GM23338 (cell line): ENCODE measurements at regions not wholly inside any gene's neighbourhood (a gene's known extent, or its start where the extent isn't known, plus 50 kb on each side); places are given as distances from the start of the nearest gene placed in this dataset.

Source experiments
- ATAC-seq: fragments of 200-7000 bp; cut with Tn5 transposase; 3 replicates; pipeline ENCODE4 v1.9.1; 2020
- DNase-seq: peaks from one replicate; pipeline ENCODE4 v3.0.0-alpha.2; 2015; ENCODE audit warnings: low spot score
- H2AFZ ChIP-seq: fragments of 200-600 bp; sonication (generic); 2 replicates; pipeline ENCODE4 v1.8.0; 2016; ENCODE audit warnings: antibody characterized with exemption, mild to moderate bottlenecking, moderate library complexity
- H3F3A ChIP-seq: fragments of 200-600 bp; sonication (generic); replicated peaks from 2 replicates; pipeline ENCODE4 v1.8.0; 2017; ENCODE audit warnings: antibody characterized with exemption, mixed run types, low read depth
- H3K27ac ChIP-seq: fragments of 200-600 bp; sonication (generic); 2 replicates; pipeline ENCODE4 v1.6.1; 2016; ENCODE audit warnings: low read depth
- H3K27me3 ChIP-seq: fragments of 200-600 bp; sonication (generic); 2 replicates; pipeline ENCODE4 v1.8.0; 2016; ENCODE audit warnings: mild to moderate bottlenecking, mixed run types, moderate library complexity; ENCODE audit not compliant: insufficient read depth
- H3K36me3 ChIP-seq: fragments of 200-600 bp; sonication (generic); 2 replicates; pipeline ENCODE4 v1.8.0; 2016; ENCODE audit warnings: mild to moderate bottlenecking; ENCODE audit not compliant: insufficient read depth
- H3K4me1 ChIP-seq: fragments of 200-600 bp; sonication (generic); 2 replicates; pipeline ENCODE4 v1.8.0; 2016; ENCODE audit warnings: mild to moderate bottlenecking, moderate library complexity; ENCODE audit not compliant: insufficient read depth
- H3K4me2 ChIP-seq: fragments of 200-600 bp; sonication (generic); 2 replicates; pipeline ENCODE4 v1.7.1; 2017; ENCODE audit warnings: mixed run types
- H3K4me3 ChIP-seq: fragments of 200-600 bp; sonication (generic); 2 replicates; pipeline ENCODE4 v1.6.1; 2016; ENCODE audit warnings: mixed run types
- H3K79me2 ChIP-seq: fragments of 200-600 bp; sonication (generic); replicated peaks from 2 replicates; pipeline ENCODE4 v1.8.0; 2017; ENCODE audit warnings: mild to moderate bottlenecking; ENCODE audit not compliant: insufficient read depth
- H3K9me2 ChIP-seq: fragments of 200-600 bp; sonication (generic); 2 replicates; pipeline ENCODE4 v1.8.0; 2017; ENCODE audit not compliant: insufficient read depth
- H4K20me1 ChIP-seq: fragments of 200-600 bp; sonication (generic); replicated peaks from 2 replicates; pipeline ENCODE4 v1.8.0; 2017; ENCODE audit warnings: mild to moderate bottlenecking; ENCODE audit not compliant: insufficient read depth
- H3K27ac Mint-ChIP-seq: 2 replicates; pipeline ENCODE4 v1.8.0; 2020; ENCODE audit warnings: inconsistent platforms, mild to moderate bottlenecking, moderate library complexity, mixed read lengths
- H3K27me3 Mint-ChIP-seq: 3 replicates; pipeline ENCODE4 v1.8.0; 2022; ENCODE audit warnings: low read depth, mild to moderate bottlenecking, moderate library complexity, mixed read lengths, inconsistent platforms; ENCODE audit not compliant: insufficient read depth, poor library complexity
- H3K36me3 Mint-ChIP-seq: 3 replicates; pipeline ENCODE4 v1.8.0; 2021; ENCODE audit warnings: low read depth, mild to moderate bottlenecking, inconsistent platforms, moderate library complexity, mixed read lengths
- H3K4me1 Mint-ChIP-seq: 3 replicates; pipeline ENCODE4 v1.8.0; 2020; ENCODE audit warnings: mild to moderate bottlenecking, inconsistent platforms, mixed read lengths
- H3K4me3 Mint-ChIP-seq: 3 replicates; pipeline ENCODE4 v1.8.0; 2021; ENCODE audit warnings: moderate library complexity, mild to moderate bottlenecking, inconsistent platforms, mixed read lengths
- H3K9me3 Mint-ChIP-seq: 3 replicates; pipeline ENCODE4 v1.8.0; 2020; ENCODE audit warnings: moderate library complexity, mild to moderate bottlenecking, inconsistent platforms, mixed read lengths
- EZH2 ChIP-seq: fragments of 200-600 bp; sonication (generic); IDR thresholded peaks from one replicate; pipeline ENCODE4 v1.8.0; 2017; ENCODE audit warnings: antibody characterized with exemption, mild to moderate bottlenecking, low read depth; ENCODE audit not compliant: unreplicated experiment
- EZH2phosphoT487 ChIP-seq: fragments of 200-600 bp; sonication (generic); IDR thresholded peaks from one replicate; pipeline ENCODE4 v1.8.1; 2018; ENCODE audit warnings: antibody characterized with exemption; ENCODE audit not compliant: unreplicated experiment
- JUNB ChIP-seq: IDR thresholded peaks from one replicate; pipeline ENCODE4 v1.6.1; 2016; ENCODE audit warnings: antibody characterized with exemption; ENCODE audit not compliant: unreplicated experiment
- NANOG ChIP-seq: IDR thresholded peaks from 2 replicates; pipeline ENCODE4 v1.6.1; 2016; ENCODE audit warnings: antibody characterized with exemption, borderline replicate concordance
- ZNF114 ChIP-seq: fragments of 250-450 bp; sonication (Bioruptor Pico); IDR thresholded peaks from 2 replicates; pipeline ENCODE4 v1.5.0; 2020; ENCODE audit warnings: mild to moderate bottlenecking, moderate library complexity
- ZNF331 ChIP-seq: fragments of 250-450 bp; sonication (Bioruptor Pico); IDR thresholded peaks from 2 replicates; pipeline ENCODE4 v1.5.0; 2020; ENCODE audit warnings: low read depth, mild to moderate bottlenecking, moderate library complexity
- ZNF462 ChIP-seq: fragments of 250-450 bp; sonication (Bioruptor Pico); IDR thresholded peaks from 2 replicates; pipeline ENCODE4 v1.5.0; 2020; ENCODE audit warnings: mild to moderate bottlenecking, moderate library complexity

GRCh38 chr11:80698637-80699036 is 1257.8 kb upstream of the TENM4 start:
- Mint-ChIP-seq H3K9me3 (no peaks in the 10 kb centered on the region), H3K27ac (no peak overlapping the region), H3K4me1 (no peaks in the 10 kb centered on the region; the same call in 1 of the 3 replicates), H3K36me3 (no peaks in the 10 kb centered on the region), H3K27me3 (no peaks in the 10 kb centered on the region), H3K4me3 (no peak overlapping the region)
- no peaks in the 10 kb centered on the region for H4K20me1 ChIP-seq
- no peaks in the 10 kb centered on the region for H3K36me3 ChIP-seq
- no peak overlapping the region for H3K4me3 ChIP-seq
- 0 out of 2 replicates have a peak, but pooled peaks cover 11% of the 10 kb centered on the region for H3K9me2 ChIP-seq
- ATAC-seq (no peak), DNase-seq (no peak)
- no peak overlapping the region for H3K4me2 ChIP-seq
- no peak overlapping the region for H3K27ac ChIP-seq
- H3K27me3 ChIP-seq: no peaks in the 10 kb centered on the region
- H3K79me2 ChIP-seq: no peaks in the 10 kb centered on the region
- no peaks in the 10 kb centered on the region for H3K4me1 ChIP-seq
- H3F3A ChIP-seq: no peaks in the 10 kb centered on the region
- TF ChIP-seq EZH2 (no peak), ZNF114 (CRISPR knock-in tag) (no peak), ZNF462 (CRISPR knock-in tag) (no peak), EZH2phosphoT487 (no peak), ZNF331 (CRISPR knock-in tag) (no peak)
- H2AFZ ChIP-seq: no peak overlapping the region

- H3K79me2 ChIP-seq: no peaks in the 10 kb centered on the region
- Mint-ChIP-seq H3K4me1 (0 out of 3 replicates have a peak, but pooled peaks cover 2% of the 10 kb centered on the region), H3K4me3 (no peak overlapping the region), H3K27ac (no peak overlapping the region), H3K36me3 (no peaks in the 10 kb centered on the region), H3K27me3 (no peaks in the 10 kb centered on the region), H3K9me3 (no peaks in the 10 kb centered on the region)
- no peaks in the 10 kb centered on the region for H4K20me1 ChIP-seq
- no peak overlapping the region for H2AFZ ChIP-seq
- no peak overlapping the region for H3K27ac ChIP-seq
- ATAC-seq: no peak
- no peaks in the 10 kb centered on the region for H3F3A ChIP-seq
- no peak for DNase-seq
- H3K27me3 ChIP-seq: no peaks in the 10 kb centered on the region
- no peaks in the 10 kb centered on the region for H3K36me3 ChIP-seq
- no peak overlapping the region for H3K4me3 ChIP-seq
- no peak overlapping the region for H3K4me2 ChIP-seq
- no peaks in the 10 kb centered on the region for H3K4me1 ChIP-seq
- H3K9me2 ChIP-seq: no peaks in the 10 kb centered on the region
- TF ChIP-seq EZH2phosphoT487 (no peak), JUNB (no peak), ZNF114 (CRISPR knock-in tag) (no peak), NANOG (no peak), ZNF462 (CRISPR knock-in tag) (no peak)
Measured at GRCh38 chr11:80694385-80694784, 1253.6 kb upstream of the TENM4 start.
